GM18517 (cell line): ENCODE measurements at regions not wholly inside any gene's neighbourhood (a gene's known extent, or its start where the extent isn't known, plus 50 kb on each side); places are given as distances from the start of the nearest gene placed in this dataset.
A peak's percentile ranks its signal among the peaks of the same experiment; 100 is the strongest.
"Not testable (repeated sequence)": the region's sequence is repeated elsewhere in the genome, so short reads cannot be mapped to it uniquely, and the experiment has no call there.

ENCODE experiments used
- ATAC-seq: cut with Tn5 transposase; IDR thresholded peaks from one replicate; pipeline ENCODE4 v1.9.1; 2021; ENCODE audit warnings: mild to moderate bottlenecking, moderate library complexity; ENCODE audit not compliant: unreplicated experiment

GRCh38 chr11:100528872-100529416, 158.1 kb upstream of the ARHGAP42 start:
- no peak for ATAC-seq

- not testable (repeated sequence) for ATAC-seq
These were observed 155.8 kb upstream of the ARHGAP42 start for GRCh38 chr11:100531290-100531689.

- ATAC-seq: no peak
These were observed 150.1 kb upstream of the ARHGAP42 start for GRCh38 chr11:100536979-100537378.

GRCh38 chr11:100543386-100543785, 143.7 kb upstream of the ARHGAP42 start:
- no peak for ATAC-seq

DNA sequence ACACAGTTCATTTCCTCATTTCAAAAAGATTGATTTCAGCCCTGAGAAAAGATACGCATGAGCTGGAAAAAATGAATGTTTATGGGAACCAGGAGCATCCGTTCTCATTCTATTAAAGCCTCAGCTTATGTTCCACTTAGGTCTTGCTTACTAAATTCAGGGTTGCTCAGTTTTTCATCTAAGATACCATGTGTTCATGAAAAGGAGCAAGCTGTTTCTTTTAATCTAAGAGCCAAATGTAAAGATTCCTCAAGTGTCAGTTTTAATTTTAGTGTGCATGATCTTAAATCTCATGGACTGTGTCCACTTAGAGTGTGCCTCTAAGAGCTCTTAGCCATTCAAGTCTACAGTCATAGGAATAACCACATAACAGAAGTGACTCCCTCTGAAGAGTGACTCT, 141.5 kb upstream of the ARHGAP42 start:
- no peak for ATAC-seq

DNA sequence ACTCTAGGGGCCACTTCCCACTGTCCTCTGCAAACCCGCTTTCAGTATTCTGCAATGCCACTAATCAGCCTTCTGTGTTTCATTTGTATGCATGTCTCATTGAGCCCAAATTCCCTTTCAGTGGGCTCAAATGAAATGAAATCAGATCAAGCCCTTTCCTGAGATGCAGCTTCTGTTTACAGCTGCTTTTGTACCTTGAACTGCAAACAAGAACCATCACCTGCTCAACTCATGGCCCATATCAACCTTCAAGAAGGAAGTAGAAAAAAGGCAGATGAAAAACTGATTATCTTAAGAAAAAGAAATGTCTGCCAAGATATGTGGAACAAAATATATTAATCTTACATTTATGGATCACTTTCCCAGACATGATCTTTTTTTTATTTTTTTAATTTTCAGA, 141.1 kb upstream of the ARHGAP42 start:
- ATAC-seq: no peak

- ATAC-seq: no peak
These were observed 140.4 kb upstream of the ARHGAP42 start for GRCh38 chr11:100546714-100547113.

DNA sequence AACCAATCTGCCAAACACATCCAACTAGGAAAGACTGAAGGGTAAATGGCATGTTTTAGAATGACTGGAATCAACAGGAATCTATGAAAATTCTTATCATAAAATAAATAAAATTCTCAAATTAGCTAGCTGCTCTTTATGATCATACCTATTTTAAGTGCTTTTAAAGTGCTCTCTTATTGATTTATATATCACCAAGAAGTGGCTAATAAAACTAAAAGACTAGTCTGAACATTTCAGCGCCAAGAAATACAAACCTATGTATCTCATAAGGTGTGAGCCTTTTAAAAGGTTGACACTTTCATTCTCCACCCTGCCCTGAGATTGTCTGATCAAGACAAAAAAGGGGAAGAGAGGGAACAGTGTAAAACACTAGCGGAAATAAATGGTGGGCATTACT, 136.8 kb upstream of the ARHGAP42 start:
- ATAC-seq: no peak

DNA sequence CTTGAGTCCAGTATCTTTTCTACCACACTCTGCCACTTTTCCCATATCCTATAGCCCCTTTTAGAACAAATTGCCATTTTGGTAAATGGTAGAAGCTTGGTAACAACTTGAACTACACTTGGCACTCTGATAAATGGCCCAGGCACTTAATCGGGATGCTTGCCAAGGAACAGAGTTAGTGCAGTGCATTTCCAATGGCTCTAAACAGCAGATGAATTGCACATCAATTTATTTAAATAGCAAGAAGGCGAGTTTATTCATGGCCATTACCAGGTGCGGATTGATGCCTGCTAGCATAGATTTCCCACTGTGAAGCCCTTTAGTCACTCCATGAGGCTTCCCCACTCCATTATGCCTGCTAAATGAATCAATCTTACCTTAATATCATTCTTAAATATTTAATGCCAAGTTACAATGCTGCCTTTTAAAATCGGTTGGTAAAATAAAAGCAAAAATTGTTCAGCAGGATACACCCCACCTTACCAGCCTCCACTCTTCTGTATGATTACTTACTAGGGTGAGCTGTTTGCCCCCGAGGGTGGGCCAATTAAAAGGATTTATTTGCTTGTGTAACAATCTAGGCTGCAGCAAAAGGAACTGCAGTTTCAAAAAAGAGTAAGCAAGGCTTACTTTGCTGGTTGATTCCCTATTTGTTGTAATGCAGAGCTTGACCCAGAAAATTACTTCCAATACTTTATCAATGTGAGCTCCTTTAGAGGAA, 136.0 kb upstream of the ARHGAP42 start:
- no peak for ATAC-seq

- no peak for ATAC-seq
These were observed 131.2 kb upstream of the ARHGAP42 start for GRCh38 chr11:100555931-100556330.

- ATAC-seq: no peak
These were observed 130.3 kb upstream of the ARHGAP42 start for GRCh38 chr11:100556781-100557180.

DNA sequence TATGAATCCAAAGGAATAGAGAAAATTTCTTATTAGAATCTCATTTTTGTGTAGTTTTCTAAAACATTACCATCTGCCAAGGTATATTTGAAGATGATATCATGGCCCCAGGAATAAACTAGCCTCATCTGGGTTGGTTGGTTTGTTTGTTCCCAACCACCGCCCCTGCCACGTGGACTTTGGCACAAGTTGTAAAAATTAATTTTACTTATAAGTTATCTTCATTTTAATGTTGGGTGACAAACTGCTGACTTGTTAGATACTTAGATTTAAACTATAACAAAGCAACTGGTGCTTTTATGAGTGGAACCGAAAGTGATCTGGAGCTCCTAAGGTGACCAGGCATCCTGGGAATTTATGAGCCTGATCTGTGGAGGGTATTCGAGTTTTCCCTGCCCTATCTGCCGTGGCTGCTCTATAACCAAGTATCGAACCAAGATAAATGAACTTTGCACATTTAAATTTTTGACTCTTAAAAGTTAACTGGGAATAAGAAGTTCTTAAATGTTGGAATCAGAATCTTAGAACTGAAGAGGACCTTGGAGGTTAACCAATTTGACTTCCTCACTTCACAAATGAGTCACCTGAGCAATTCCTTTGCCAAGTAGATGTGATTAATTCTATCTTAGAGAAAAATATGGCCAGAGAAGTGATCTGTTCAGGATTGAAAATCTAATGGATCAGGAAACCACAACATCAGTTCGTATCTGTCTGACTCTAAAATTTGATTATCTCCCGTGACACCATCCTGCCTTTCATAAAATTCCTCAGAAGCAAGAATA, 129.1 kb upstream of the ARHGAP42 start:
- ATAC-seq: no peak

DNA sequence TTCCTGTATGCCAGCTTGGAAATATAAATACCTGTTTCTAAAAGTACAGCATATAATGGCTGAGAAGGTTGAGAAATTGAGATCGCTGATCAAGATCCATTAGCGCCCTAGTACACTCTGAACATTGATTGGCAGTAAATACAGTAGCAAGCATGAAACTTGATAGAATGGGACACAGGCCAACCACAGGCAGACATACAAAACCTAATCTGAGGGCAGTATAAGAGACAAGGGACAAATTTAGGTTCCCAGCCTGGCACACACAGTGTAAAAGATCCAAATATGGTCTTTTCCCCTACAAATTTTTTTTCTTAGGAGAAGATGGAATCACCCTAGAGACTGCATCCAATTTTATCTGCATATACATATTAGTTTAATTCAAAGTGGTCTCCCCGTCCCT, 126.5 kb upstream of the ARHGAP42 start:
- no peak for ATAC-seq

DNA sequence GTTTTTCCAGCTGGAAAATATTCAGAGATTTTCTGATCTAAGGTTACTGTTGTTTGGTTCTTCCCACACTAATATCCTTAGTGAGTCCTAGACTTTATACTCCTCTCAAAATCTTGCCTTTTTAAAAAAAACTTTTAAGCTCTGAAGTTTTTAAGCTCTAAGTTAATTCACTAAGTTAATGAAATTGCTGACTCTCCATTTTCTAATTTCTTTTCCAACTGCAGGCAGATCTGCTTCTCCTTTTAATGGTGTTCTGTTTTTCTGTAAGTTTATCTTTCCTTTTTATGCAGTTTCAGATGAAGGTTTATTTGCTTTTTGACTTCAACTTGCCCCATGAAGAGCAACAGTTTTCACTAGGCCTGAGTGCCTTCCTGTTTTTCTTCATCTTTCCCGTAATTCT, 125.8 kb upstream of the ARHGAP42 start:
- ATAC-seq: no peak

DNA sequence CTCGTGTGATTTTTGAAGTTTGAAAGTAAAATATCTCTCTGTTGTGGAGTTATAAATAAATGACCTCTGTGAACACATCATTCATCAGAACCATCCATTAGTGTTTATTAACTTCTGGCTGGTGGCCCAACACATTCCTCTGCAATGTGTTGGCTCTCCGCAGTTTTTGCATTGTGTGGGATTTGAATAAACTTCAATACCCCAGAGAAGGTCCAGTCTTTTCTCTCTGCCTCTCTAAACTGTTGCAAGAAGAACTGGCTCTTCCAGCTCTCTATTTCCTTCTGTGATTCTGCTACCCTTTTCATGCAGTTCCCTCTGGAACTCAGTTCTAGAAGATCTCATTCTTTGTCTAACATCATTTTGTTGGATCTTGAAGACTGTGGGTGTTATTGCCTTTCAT, 125.0 kb upstream of the ARHGAP42 start:
- ATAC-seq: no peak

DNA sequence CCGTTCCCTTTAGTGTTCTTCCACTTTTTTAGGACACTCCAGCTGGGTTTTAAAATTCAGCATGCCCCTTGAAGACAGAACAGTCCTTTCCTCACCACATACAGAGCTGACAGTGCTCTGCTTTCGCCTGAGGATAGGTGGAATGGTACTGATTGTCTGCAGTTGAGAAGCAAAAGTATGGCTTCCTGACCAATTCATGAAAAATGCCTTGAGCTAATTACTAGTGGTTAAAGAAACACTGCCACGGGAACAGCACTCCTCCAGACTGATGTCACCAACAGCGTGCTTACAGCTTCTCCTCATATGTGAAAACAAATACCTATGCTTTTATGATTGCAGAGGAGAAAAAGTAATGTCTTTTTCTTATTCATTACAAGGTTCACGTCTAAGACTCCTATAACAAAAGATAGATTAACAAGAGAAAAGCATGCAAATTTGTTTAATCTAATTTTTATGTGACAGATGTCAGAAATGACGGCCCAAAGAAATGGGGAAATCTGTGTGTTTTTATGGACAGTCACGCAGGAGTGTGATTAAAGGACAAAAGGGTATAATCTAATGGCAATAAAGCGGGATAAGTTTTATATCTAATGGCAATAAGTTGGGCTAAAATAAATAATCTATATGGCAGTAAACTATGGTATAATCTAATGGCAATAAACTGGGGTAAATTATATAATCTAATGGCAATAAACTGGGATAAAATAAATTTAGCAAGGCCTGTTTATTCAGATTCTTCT, 123.4 kb upstream of the ARHGAP42 start:
- ATAC-seq: no peak

DNA sequence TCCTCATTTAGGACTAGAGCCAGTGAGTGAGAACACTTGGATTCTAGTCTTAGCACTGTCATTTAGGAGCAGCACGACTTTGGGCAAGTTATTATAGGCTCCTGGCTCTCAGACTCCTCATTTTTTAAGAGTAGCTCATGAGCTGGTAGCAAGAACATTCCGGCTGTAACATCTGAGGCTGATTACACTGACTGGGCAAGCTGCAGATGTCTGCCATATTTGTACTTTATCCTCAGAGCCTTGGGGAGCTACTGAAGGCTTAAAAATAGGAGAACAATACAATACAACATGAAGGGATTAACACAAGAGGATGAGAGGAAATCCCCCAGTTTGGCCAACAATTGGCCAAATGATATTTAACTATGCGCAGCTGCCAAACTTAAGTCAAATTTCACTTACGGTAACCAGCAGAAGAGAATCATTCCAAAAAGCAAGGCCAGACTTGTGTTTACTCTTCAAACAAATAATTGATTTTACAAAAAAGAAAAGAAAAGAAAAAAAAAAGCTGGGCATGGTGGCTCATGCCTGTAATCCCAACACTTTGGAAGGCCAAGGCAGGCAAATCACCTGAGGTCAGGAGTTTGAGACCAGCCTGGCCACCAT, 113.1 kb upstream of the ARHGAP42 start:
- no peak for ATAC-seq

DNA sequence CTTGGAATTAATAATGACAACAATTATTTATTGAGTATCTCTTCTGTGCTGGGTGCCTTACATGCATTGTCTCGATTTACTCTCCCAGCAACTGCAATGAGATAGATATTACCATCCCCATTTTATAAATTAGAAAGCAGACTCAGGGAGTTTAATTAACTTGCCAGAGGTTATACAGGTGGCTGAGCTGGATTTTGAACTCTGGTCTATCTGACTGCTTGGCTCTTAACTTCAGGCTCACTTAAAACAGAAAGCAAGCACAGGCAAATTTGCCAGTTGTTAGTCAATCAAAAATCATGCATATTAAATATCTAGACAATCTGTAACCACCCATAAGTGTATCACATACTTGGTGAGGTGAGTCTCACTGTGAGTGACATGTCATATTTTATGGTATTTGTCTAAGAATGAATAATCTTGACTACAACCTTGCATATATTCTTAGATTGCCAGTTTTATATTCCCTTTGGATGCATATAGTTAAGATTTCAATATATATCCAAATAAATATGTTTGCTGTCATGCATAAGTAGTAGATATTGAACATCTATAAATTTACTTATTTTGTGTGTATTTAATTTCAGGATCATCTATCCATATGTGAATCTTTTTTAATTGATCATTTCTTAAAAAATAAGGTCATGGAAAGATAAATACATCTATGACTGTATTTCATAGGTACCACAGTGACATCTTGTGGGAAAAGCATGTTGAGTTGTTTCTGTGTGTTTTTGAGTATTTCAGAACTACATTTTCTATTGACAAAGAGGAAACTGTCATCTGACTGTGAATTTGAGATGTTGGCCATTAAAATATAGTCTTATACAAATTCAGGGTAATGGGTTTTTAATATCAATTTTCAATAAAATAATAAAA, 112.0 kb upstream of the ARHGAP42 start:
- no peak for ATAC-seq

DNA sequence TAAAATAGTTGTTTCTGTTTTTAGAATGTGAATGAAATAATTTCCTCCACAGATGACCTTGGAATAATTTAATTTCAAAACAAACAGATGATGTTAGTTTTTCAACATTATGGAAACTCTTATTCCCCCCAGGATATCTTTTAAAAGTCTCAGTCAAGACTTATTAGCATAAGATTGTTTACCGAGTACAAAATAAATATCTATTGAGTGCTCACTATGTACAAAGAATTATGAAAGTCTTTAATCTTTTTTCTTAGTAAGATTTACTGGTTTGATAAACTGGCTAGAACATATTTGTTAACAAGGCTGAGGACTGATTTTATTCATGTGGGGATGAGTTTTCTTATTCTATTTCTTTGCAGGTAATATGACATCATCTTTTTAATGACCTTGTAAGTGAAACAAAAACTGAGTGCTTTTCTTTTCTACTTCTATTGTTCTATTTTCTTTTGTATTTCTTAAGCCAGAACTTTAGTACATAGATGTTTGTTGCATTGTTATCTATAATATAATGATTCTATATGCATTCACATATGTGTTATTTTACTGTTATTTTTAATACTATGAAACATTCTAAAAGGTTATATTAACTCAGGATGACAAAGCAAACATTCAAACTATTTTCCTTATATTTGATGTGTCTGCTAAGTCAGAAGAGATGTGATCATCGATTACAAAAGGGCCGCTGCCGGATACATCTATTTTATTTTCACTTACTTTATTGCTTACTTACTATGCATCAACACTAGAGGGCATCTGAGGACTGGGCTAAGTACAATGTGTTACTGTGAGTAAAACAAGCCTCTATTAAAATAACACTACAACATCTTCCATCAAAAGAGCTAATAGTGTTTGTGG, 111.0 kb upstream of the ARHGAP42 start:
- ATAC-seq: peak; percentile 85
